GM06990 (cell line): ENCODE measurements at regions not wholly inside any gene's neighbourhood (a gene's known extent, or its start where the extent isn't known, plus 50 kb on each side); places are given as distances from the start of the nearest gene placed in this dataset.

Experiments used
- DNase-seq: peaks from one replicate; pipeline ENCODE4 v3.0.0-alpha.2; 2011; ENCODE audit not compliant: insufficient read length; ENCODE audit errors: extremely low read depth
- H3K27me3 ChIP-seq: replicated peaks from 2 replicates; pipeline ENCODE4 v1.6.0; 2011; ENCODE audit warnings: low read length; ENCODE audit not compliant: control insufficient read depth, insufficient read depth
- H3K36me3 ChIP-seq: 2 replicates; pipeline ENCODE4 v1.5.1; 2011; ENCODE audit warnings: low read length; ENCODE audit not compliant: control insufficient read depth, insufficient read depth
- H3K4me3 ChIP-seq: replicated peaks from 2 replicates; pipeline ENCODE4 v1.5.1; 2011; ENCODE audit warnings: low read depth, mild to moderate bottlenecking, control low read depth, low read length
- TF ChIP-seq, protein P1 (sequence below): IDR thresholded peaks from 2 replicates; pipeline ENCODE4 v1.5.1; 2011; ENCODE audit warnings: low read length, control low read depth, mild to moderate bottlenecking, inconsistent platforms; ENCODE audit not compliant: insufficient read depth, poor library complexity, severe bottlenecking

DNA sequence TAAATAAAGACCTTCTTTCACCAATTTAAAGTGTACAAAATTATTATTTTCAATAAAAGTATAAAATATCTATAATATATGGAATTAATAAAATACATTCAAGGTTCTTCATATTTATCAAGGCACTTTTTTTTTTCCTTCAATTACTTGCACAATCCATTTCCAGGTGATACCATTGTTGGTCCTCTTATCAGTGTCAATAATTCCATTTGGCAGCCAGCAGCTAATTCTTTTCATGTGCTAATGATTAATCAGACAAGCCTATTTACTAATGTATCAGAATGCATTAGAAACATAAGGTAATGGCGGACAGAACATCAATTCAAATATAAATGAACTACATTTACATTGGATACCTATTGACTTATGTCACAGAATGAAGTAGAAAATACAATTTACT, 622.2 kb downstream of the TOX3 start:
- Histone ChIP-seq H3K36me3 (no peaks in the 10 kb centered on the region), H3K27me3 (no peaks in the 10 kb centered on the region), H3K4me3 (no peak overlapping the region)
- DNase-seq: no peak
- TF ChIP-seq, protein P1, sequence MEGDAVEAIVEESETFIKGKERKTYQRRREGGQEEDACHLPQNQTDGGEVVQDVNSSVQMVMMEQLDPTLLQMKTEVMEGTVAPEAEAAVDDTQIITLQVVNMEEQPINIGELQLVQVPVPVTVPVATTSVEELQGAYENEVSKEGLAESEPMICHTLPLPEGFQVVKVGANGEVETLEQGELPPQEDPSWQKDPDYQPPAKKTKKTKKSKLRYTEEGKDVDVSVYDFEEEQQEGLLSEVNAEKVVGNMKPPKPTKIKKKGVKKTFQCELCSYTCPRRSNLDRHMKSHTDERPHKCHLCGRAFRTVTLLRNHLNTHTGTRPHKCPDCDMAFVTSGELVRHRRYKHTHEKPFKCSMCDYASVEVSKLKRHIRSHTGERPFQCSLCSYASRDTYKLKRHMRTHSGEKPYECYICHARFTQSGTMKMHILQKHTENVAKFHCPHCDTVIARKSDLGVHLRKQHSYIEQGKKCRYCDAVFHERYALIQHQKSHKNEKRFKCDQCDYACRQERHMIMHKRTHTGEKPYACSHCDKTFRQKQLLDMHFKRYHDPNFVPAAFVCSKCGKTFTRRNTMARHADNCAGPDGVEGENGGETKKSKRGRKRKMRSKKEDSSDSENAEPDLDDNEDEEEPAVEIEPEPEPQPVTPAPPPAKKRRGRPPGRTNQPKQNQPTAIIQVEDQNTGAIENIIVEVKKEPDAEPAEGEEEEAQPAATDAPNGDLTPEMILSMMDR: no peak

DNA sequence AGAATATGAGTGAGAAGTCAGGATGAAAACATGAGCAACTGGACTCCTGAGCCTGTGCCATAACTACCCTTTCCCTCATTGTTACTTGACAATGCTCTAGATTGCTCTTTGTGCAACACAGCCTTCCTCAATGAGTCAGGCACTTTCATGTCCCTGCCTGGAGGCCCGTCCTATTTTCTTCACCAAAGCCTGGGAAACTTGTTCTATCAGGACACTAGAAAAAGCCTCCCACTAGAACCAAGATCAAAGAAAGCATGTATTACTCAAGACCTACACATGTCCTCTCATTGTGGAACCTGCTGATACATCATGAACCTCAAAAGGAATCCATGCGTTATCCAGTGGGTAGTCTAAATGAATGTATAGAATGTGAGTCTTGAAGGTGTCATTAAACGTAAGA, 624.5 kb downstream of the TOX3 start:
- Histone ChIP-seq H3K36me3 (no peaks in the 10 kb centered on the region), H3K27me3 (no peaks in the 10 kb centered on the region), H3K4me3 (no peak overlapping the region)
- DNase-seq: no peak
- TF ChIP-seq, protein P1: no peak

GRCh38 chr16:51919736-51920135, 627.2 kb downstream of the TOX3 start:
- TF ChIP-seq, protein P1: no peak
- no peaks in the 10 kb centered on the region for H3K27me3 ChIP-seq
- H3K36me3 ChIP-seq: no peaks in the 10 kb centered on the region
- no peak for DNase-seq
- no peak overlapping the region for H3K4me3 ChIP-seq

DNA sequence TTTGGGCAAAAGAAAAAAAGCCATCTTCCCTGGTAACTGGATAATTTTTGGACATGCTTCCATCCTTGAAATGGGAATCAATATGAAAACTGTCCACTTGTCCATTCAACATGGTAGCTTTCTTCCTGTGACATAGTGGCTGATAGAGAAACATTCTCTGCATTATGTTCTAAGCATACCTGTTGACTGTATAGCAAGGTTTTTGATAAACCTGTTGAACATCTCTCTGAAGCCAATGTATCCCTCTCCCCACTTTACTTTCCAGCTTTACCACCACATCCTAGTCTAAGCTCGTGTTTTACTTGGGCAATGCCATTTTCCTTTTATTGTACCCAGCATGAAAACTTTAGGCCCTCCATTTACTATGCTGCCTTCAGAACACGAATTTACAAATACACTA, 630.1 kb downstream of the TOX3 start:
- no peaks in the 10 kb centered on the region for H3K27me3 ChIP-seq
- DNase-seq: no peak
- no peak overlapping the region for H3K4me3 ChIP-seq
- TF ChIP-seq, protein P1: no peak
- no peaks in the 10 kb centered on the region for H3K36me3 ChIP-seq

DNA sequence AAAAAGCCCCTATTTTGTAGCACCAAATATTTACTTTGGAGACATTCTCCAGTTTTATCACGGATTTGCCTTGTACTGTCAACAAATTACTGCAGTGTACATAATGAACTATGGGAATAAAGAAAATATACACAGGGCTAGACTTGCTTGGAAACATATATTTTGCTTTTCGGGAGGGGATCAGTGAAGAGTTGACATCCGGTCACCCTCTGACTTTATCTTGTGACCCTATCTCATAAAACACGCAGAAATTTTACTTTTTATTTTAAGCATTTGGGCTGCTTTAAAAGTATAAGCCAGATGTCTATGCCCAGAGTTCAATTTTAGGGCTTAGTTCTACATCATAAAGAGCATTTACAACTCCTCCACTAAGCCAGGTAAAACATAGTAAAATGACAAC, 630.7 kb downstream of the TOX3 start:
- H3K27me3 ChIP-seq: no peaks in the 10 kb centered on the region
- DNase-seq: no peak

GRCh38 chr16:51907680-51908079, 639.3 kb downstream of the TOX3 start:
- TF ChIP-seq, protein P1: no peak
- Histone ChIP-seq H3K36me3 (no peaks in the 10 kb centered on the region), H3K4me3 (no peak overlapping the region), H3K27me3 (no peaks in the 10 kb centered on the region)
- DNase-seq: no peak

More for the DNA sequence above, 630.7 kb downstream of the TOX3 start:
- Histone ChIP-seq H3K4me3 (no peak overlapping the region), H3K36me3 (no peaks in the 10 kb centered on the region)
- TF ChIP-seq, protein P1: no peak
